B cell (primary cell): ENCODE measurements at regions not wholly inside any gene's neighbourhood (a gene's known extent, or its start where the extent isn't known, plus 50 kb on each side); places are given as distances from the start of the nearest gene placed in this dataset.

Source experiments
- CTCF ChIP-seq: fragments of 200-600 bp; IDR thresholded peaks from one replicate; pipeline ENCODE4 v1.8.0; 2022; ENCODE audit warnings: antibody characterized with exemption, mild to moderate bottlenecking
- EZH2 ChIP-seq: IDR thresholded peaks from 2 replicates; pipeline ENCODE4 v1.6.1; 2012; ENCODE audit warnings: borderline replicate concordance, low read depth, mild to moderate bottlenecking, moderate library complexity, low read length; ENCODE audit not compliant: insufficient read depth, poor library complexity, severe bottlenecking

- TF ChIP-seq CTCF: no peak
- TF ChIP-seq EZH2: no peak
These were observed 350.7 kb downstream of the PAX3 start for GRCh38 chr2:221948076-221948475.
